ENCODE measurements at regions not wholly inside any gene's neighbourhood (a gene's known extent, or its start where the extent isn't known, plus 50 kb on each side); places are given as distances from the start of the nearest gene placed in this dataset.

- Histone ChIP-seq H3K9me3 (ENCODE audit: control insufficient read depth in 3 of 3, low read length in 3 of 3) (peaks cover 0 to 2% (median 0%) of the 10 kb centered on the region in 3 donors), H3K4me3 (ENCODE audit: low read length in 3 of 3) (no peak overlapping the region), H3K9ac (ENCODE audit: low read depth in 1 of 3, low read length in 3 of 3) (no peak overlapping the region), H3K27me3 (ENCODE audit: control insufficient read depth in 3 of 3, insufficient read depth in 3 of 3, low read length in 3 of 3) (no peaks in the 10 kb centered on the region), H3K36me3 (ENCODE audit: control insufficient read depth in 3 of 3, insufficient read depth in 3 of 3, low read length in 3 of 3) (no peaks in the 10 kb centered on the region), H3K27ac (ENCODE audit: low read depth, low read length) (no peak overlapping the region), H3K4me1 (ENCODE audit: control insufficient read depth in 3 of 3, insufficient read depth in 3 of 3, low read length in 3 of 3) (no peaks in the 10 kb centered on the region)
Observed at GRCh38 chr4:136471051-136471450, 1061.2 kb downstream of the PCDH18 start.

- Histone ChIP-seq H3K9ac (ENCODE audit: low read depth in 1 of 3, low read length in 3 of 3) (no peak overlapping the region), H3K4me1 (ENCODE audit: control insufficient read depth in 3 of 3, insufficient read depth in 3 of 3, low read length in 3 of 3) (no peaks in the 10 kb centered on the region), H3K27ac (ENCODE audit: low read depth, low read length) (no peak overlapping the region), H3K36me3 (ENCODE audit: control insufficient read depth in 3 of 3, insufficient read depth in 3 of 3, low read length in 3 of 3) (no peaks in the 10 kb centered on the region), H3K4me3 (ENCODE audit: low read length in 3 of 3) (no peak overlapping the region), H3K9me3 (ENCODE audit: control insufficient read depth in 3 of 3, low read length in 3 of 3) (peaks cover 0 to 2% (median 0%) of the 10 kb centered on the region in 3 donors), H3K27me3 (ENCODE audit: control insufficient read depth in 3 of 3, insufficient read depth in 3 of 3, low read length in 3 of 3) (no peaks in the 10 kb centered on the region)
Observed at GRCh38 chr4:136465691-136466090, 1066.6 kb downstream of the PCDH18 start.

- Histone ChIP-seq H3K4me3 (ENCODE audit: low read length in 3 of 3) (no peak overlapping the region), H3K4me1 (ENCODE audit: control insufficient read depth in 3 of 3, insufficient read depth in 3 of 3, low read length in 3 of 3) (no peaks in the 10 kb centered on the region), H3K36me3 (ENCODE audit: control insufficient read depth in 3 of 3, insufficient read depth in 3 of 3, low read length in 3 of 3) (no peaks in the 10 kb centered on the region), H3K9ac (ENCODE audit: low read depth in 1 of 3, low read length in 3 of 3) (no peak overlapping the region), H3K27ac (ENCODE audit: low read depth, low read length) (no peak overlapping the region), H3K27me3 (ENCODE audit: control insufficient read depth in 3 of 3, insufficient read depth in 3 of 3, low read length in 3 of 3) (no peaks in the 10 kb centered on the region), H3K9me3 (ENCODE audit: control insufficient read depth in 3 of 3, low read length in 3 of 3) (peaks cover 0 to 2% (median 0%) of the 10 kb centered on the region in 3 donors)
Observed at GRCh38 chr4:136463941-136464340, 1068.4 kb downstream of the PCDH18 start.

GRCh38 chr4:136461533-136461932, 1070.8 kb downstream of the PCDH18 start:
- no peak overlapping the region for H3K9ac ChIP-seq (ENCODE audit: low read depth in 1 of 3, low read length in 3 of 3)
- H3K4me1 ChIP-seq (ENCODE audit: control insufficient read depth in 3 of 3, insufficient read depth in 3 of 3, low read length in 3 of 3) = no peaks in the 10 kb centered on the region
- no peaks in the 10 kb centered on the region for H3K9me3 ChIP-seq (ENCODE audit: control insufficient read depth in 3 of 3, low read length in 3 of 3)
- no peaks in the 10 kb centered on the region for H3K36me3 ChIP-seq (ENCODE audit: control insufficient read depth in 3 of 3, insufficient read depth in 3 of 3, low read length in 3 of 3)
- H3K27ac ChIP-seq (ENCODE audit: low read depth, low read length) = no peak overlapping the region
- H3K27me3 ChIP-seq (ENCODE audit: control insufficient read depth in 3 of 3, insufficient read depth in 3 of 3, low read length in 3 of 3) = no peaks in the 10 kb centered on the region
- no peak overlapping the region for H3K4me3 ChIP-seq (ENCODE audit: low read length in 3 of 3)

- H3K36me3 ChIP-seq (ENCODE audit: control insufficient read depth in 3 of 3, insufficient read depth in 3 of 3, low read length in 3 of 3) = no peaks in the 10 kb centered on the region
- no peaks in the 10 kb centered on the region for H3K9me3 ChIP-seq (ENCODE audit: control insufficient read depth in 3 of 3, low read length in 3 of 3)
- H3K4me3 ChIP-seq (ENCODE audit: low read length in 3 of 3) = no peak overlapping the region
- H3K4me1 ChIP-seq (ENCODE audit: control insufficient read depth in 3 of 3, insufficient read depth in 3 of 3, low read length in 3 of 3) = no peaks in the 10 kb centered on the region
- no peak overlapping the region for H3K9ac ChIP-seq (ENCODE audit: low read depth in 1 of 3, low read length in 3 of 3)
- H3K27ac ChIP-seq (ENCODE audit: low read depth, low read length) = no peak overlapping the region
- no peaks in the 10 kb centered on the region for H3K27me3 ChIP-seq (ENCODE audit: control insufficient read depth in 3 of 3, insufficient read depth in 3 of 3, low read length in 3 of 3)
Observed at GRCh38 chr4:136458326-136458725, 1074.0 kb downstream of the PCDH18 start.

- Histone ChIP-seq H3K9me3 (ENCODE audit: control insufficient read depth in 3 of 3, low read length in 3 of 3) (no peaks in the 10 kb centered on the region), H3K9ac (ENCODE audit: low read depth in 1 of 3, low read length in 3 of 3) (no peak overlapping the region), H3K36me3 (ENCODE audit: control insufficient read depth in 3 of 3, insufficient read depth in 3 of 3, low read length in 3 of 3) (no peaks in the 10 kb centered on the region), H3K27ac (ENCODE audit: low read depth, low read length) (no peak overlapping the region), H3K27me3 (ENCODE audit: control insufficient read depth in 3 of 3, insufficient read depth in 3 of 3, low read length in 3 of 3) (no peaks in the 10 kb centered on the region), H3K4me1 (ENCODE audit: control insufficient read depth in 3 of 3, insufficient read depth in 3 of 3, low read length in 3 of 3) (no peaks in the 10 kb centered on the region), H3K4me3 (ENCODE audit: low read length in 3 of 3) (no peak overlapping the region)
Observed at GRCh38 chr4:136457577-136457976, 1074.7 kb downstream of the PCDH18 start.

- H3K9ac ChIP-seq (ENCODE audit: low read depth in 1 of 3, low read length in 3 of 3) = no peak overlapping the region
- H3K27ac ChIP-seq (ENCODE audit: low read depth, low read length) = no peak overlapping the region
- H3K4me3 ChIP-seq (ENCODE audit: low read length in 3 of 3) = no peak overlapping the region
- no peaks in the 10 kb centered on the region for H3K27me3 ChIP-seq (ENCODE audit: control insufficient read depth in 3 of 3, insufficient read depth in 3 of 3, low read length in 3 of 3)
- no peaks in the 10 kb centered on the region for H3K9me3 ChIP-seq (ENCODE audit: control insufficient read depth in 3 of 3, low read length in 3 of 3)
- H3K4me1 ChIP-seq (ENCODE audit: control insufficient read depth in 3 of 3, insufficient read depth in 3 of 3, low read length in 3 of 3) = no peaks in the 10 kb centered on the region
- no peaks in the 10 kb centered on the region for H3K36me3 ChIP-seq (ENCODE audit: control insufficient read depth in 3 of 3, insufficient read depth in 3 of 3, low read length in 3 of 3)
Observed at GRCh38 chr4:136457004-136457403, 1075.3 kb downstream of the PCDH18 start.

GRCh38 chr4:136443006-136443405, 1089.3 kb downstream of the PCDH18 start:
- Histone ChIP-seq H3K36me3 (ENCODE audit: control insufficient read depth in 3 of 3, insufficient read depth in 3 of 3, low read length in 3 of 3) (no peaks in the 10 kb centered on the region), H3K9ac (ENCODE audit: low read depth in 1 of 3, low read length in 3 of 3) (no peak overlapping the region), H3K27ac (ENCODE audit: low read depth, low read length) (no peak overlapping the region), H3K9me3 (ENCODE audit: control insufficient read depth in 3 of 3, low read length in 3 of 3) (no peaks in the 10 kb centered on the region), H3K27me3 (ENCODE audit: control insufficient read depth in 3 of 3, insufficient read depth in 3 of 3, low read length in 3 of 3) (no peaks in the 10 kb centered on the region), H3K4me3 (ENCODE audit: low read length in 3 of 3) (no peak overlapping the region), H3K4me1 (ENCODE audit: control insufficient read depth in 3 of 3, insufficient read depth in 3 of 3, low read length in 3 of 3) (no peaks in the 10 kb centered on the region)

- Histone ChIP-seq H3K4me1 (ENCODE audit: control insufficient read depth in 3 of 3, insufficient read depth in 3 of 3, low read length in 3 of 3) (no peaks in the 10 kb centered on the region), H3K9me3 (ENCODE audit: control insufficient read depth in 3 of 3, low read length in 3 of 3) (no peaks in the 10 kb centered on the region), H3K27me3 (ENCODE audit: control insufficient read depth in 3 of 3, insufficient read depth in 3 of 3, low read length in 3 of 3) (no peaks in the 10 kb centered on the region), H3K9ac (ENCODE audit: low read depth in 1 of 3, low read length in 3 of 3) (no peak overlapping the region), H3K36me3 (ENCODE audit: control insufficient read depth in 3 of 3, insufficient read depth in 3 of 3, low read length in 3 of 3) (no peaks in the 10 kb centered on the region), H3K4me3 (ENCODE audit: low read length in 3 of 3) (no peak overlapping the region), H3K27ac (ENCODE audit: low read depth, low read length) (no peak overlapping the region)
Observed at GRCh38 chr4:136442447-136442846, 1089.8 kb downstream of the PCDH18 start.

- no peaks in the 10 kb centered on the region for H3K27me3 ChIP-seq (ENCODE audit: control insufficient read depth in 3 of 3, insufficient read depth in 3 of 3, low read length in 3 of 3)
- H3K9ac ChIP-seq (ENCODE audit: low read depth in 1 of 3, low read length in 3 of 3) = no peak overlapping the region
- H3K36me3 ChIP-seq (ENCODE audit: control insufficient read depth in 3 of 3, insufficient read depth in 3 of 3, low read length in 3 of 3) = no peaks in the 10 kb centered on the region
- no peaks in the 10 kb centered on the region for H3K9me3 ChIP-seq (ENCODE audit: control insufficient read depth in 3 of 3, low read length in 3 of 3)
- no peak overlapping the region for H3K4me3 ChIP-seq (ENCODE audit: low read length in 3 of 3)
- no peaks in the 10 kb centered on the region for H3K4me1 ChIP-seq (ENCODE audit: control insufficient read depth in 3 of 3, insufficient read depth in 3 of 3, low read length in 3 of 3)
- no peak overlapping the region for H3K27ac ChIP-seq (ENCODE audit: low read depth, low read length)
Observed at GRCh38 chr4:136441629-136442282, 1090.5 kb downstream of the PCDH18 start.
